Loucy (cell line): ENCODE measurements at regions not wholly inside any gene's neighbourhood (a gene's known extent, or its start where the extent isn't known, plus 50 kb on each side); places are given as distances from the start of the nearest gene placed in this dataset.

ENCODE experiments used
- H2AFZ ChIP-seq: fragments of 200-600 bp; sonication (generic); 2 replicates; pipeline ENCODE4 v1.6.0; 2016; ENCODE audit warnings: antibody characterized with exemption, mild to moderate bottlenecking, low read length, moderate library complexity
- H3F3A ChIP-seq: fragments of 200-600 bp; 2 replicates; pipeline ENCODE4 v1.6.0; 2016; ENCODE audit warnings: antibody characterized with exemption, low read depth, mild to moderate bottlenecking
- H3K27me3 ChIP-seq: fragments of 200-600 bp; sonication (generic); 2 replicates; pipeline ENCODE4 v1.6.1; 2014; ENCODE audit warnings: low read length, mild to moderate bottlenecking; ENCODE audit not compliant: insufficient read depth, poor library complexity, severe bottlenecking
- H3K36me3 ChIP-seq: fragments of 200-600 bp; sonication (generic); 2 replicates; pipeline ENCODE4 v1.6.1; 2016; ENCODE audit warnings: low read length; ENCODE audit not compliant: insufficient read depth
- H3K4me1 ChIP-seq: fragments of 200-600 bp; sonication (generic); 2 replicates; pipeline ENCODE4 v1.5.1; 2014; ENCODE audit warnings: low read length, mild to moderate bottlenecking; ENCODE audit not compliant: insufficient read depth, poor library complexity, severe bottlenecking
- H3K4me2 ChIP-seq: fragments of 200-600 bp; sonication (generic); 2 replicates; pipeline ENCODE4 v1.6.0; 2014; ENCODE audit warnings: antibody characterized with exemption, low read length, low read depth, mild to moderate bottlenecking; ENCODE audit not compliant: poor library complexity, severe bottlenecking
- H3K4me3 ChIP-seq: fragments of 200-600 bp; sonication (generic); 2 replicates; pipeline ENCODE4 v1.5.1; 2014; ENCODE audit warnings: low read length, mild to moderate bottlenecking, mixed read lengths; ENCODE audit not compliant: poor library complexity, severe bottlenecking
- H3K79me2 ChIP-seq: fragments of 200-600 bp; sonication (generic); 2 replicates; pipeline ENCODE4 v1.6.1; 2014; ENCODE audit warnings: low read length; ENCODE audit not compliant: insufficient read depth
- H3K9ac ChIP-seq: fragments of 200-600 bp; sonication (generic); 2 replicates; pipeline ENCODE4 v1.6.0; 2014; ENCODE audit warnings: mild to moderate bottlenecking, low read depth, low read length, moderate library complexity; ENCODE audit not compliant: poor library complexity, severe bottlenecking
- H3K9me2 ChIP-seq: fragments of 200-600 bp; sonication (generic); replicated peaks from 2 replicates; pipeline ENCODE4 v1.6.1; 2016; ENCODE audit warnings: low read depth, low read length, mixed read lengths
- H3K9me3 ChIP-seq: fragments of 200-600 bp; sonication (generic); 2 replicates; pipeline ENCODE4 v1.6.1; 2014; ENCODE audit warnings: mild to moderate bottlenecking, antibody characterized with exemption, low read length, low read depth; ENCODE audit not compliant: insufficient read depth
- H4K20me1 ChIP-seq: fragments of 200-600 bp; sonication (generic); 2 replicates; pipeline ENCODE4 v1.6.0; 2014; ENCODE audit warnings: antibody characterized with exemption, low read length, mild to moderate bottlenecking; ENCODE audit not compliant: insufficient read depth, poor library complexity, severe bottlenecking
- CTCF ChIP-seq: fragments of 200-600 bp; sonication (generic); conservative IDR thresholded peaks from 2 replicates; pipeline ENCODE4 v1.5.1; 2014; ENCODE audit warnings: mild to moderate bottlenecking, antibody characterized with exemption, low read length
- EZH2phosphoT487 ChIP-seq: fragments of 200-600 bp; IDR thresholded peaks from 2 replicates; pipeline ENCODE4 v1.6.1; 2018; ENCODE audit warnings: antibody characterized with exemption, mild to moderate bottlenecking, moderate library complexity, borderline replicate concordance

- Histone ChIP-seq H4K20me1 (no peaks in the 10 kb centered on the region), H3K9me2 (no peaks in the 10 kb centered on the region)
Measured at GRCh38 chr7:106457678-106458077, 172.9 kb upstream of the NAMPT start.

GRCh38 chr7:106456329-106456728 is 171.5 kb upstream of the NAMPT start:
- no peaks in the 10 kb centered on the region for H3K79me2 ChIP-seq
- no peak overlapping the region for H3K4me2 ChIP-seq
- H3K4me3 ChIP-seq, result no peak overlapping the region
- H3K27me3 ChIP-seq, result no peaks in the 10 kb centered on the region
- peaks cover 10% of the 10 kb centered on the region; the same call in 1 of the 2 replicates for H3K9me3 ChIP-seq
- H3K9me2 ChIP-seq, result no peaks in the 10 kb centered on the region
- H3K36me3 ChIP-seq, result no peaks in the 10 kb centered on the region
- no peaks in the 10 kb centered on the region for H3K4me1 ChIP-seq
- no peak overlapping the region for H2AFZ ChIP-seq
- no peak overlapping the region for H3K9ac ChIP-seq
- no peak for TF ChIP-seq EZH2phosphoT487
- no peaks in the 10 kb centered on the region for H3F3A ChIP-seq
- H4K20me1 ChIP-seq, result no peaks in the 10 kb centered on the region

More at GRCh38 chr7:106457678-106458077, 172.9 kb upstream of the NAMPT start:
- Histone ChIP-seq H2AFZ (no peak overlapping the region), H3K4me1 (no peaks in the 10 kb centered on the region), H3K36me3 (no peaks in the 10 kb centered on the region), H3K4me2 (no peak overlapping the region), H3F3A (no peaks in the 10 kb centered on the region), H3K9me3 (peaks cover 1% of the 10 kb centered on the region; the same call in 1 of the 2 replicates), H3K9ac (no peak overlapping the region), H3K79me2 (no peaks in the 10 kb centered on the region), H3K27me3 (no peaks in the 10 kb centered on the region), H3K4me3 (no peak overlapping the region)
- TF ChIP-seq EZH2phosphoT487, result no peak
- no peak for TF ChIP-seq CTCF

GRCh38 chr7:106452031-106452851 is 167.5 kb upstream of the NAMPT start:
- H3K4me1 ChIP-seq, result no peaks in the 10 kb centered on the region
- no peaks in the 10 kb centered on the region for H3F3A ChIP-seq
- no peak overlapping the region for H3K9ac ChIP-seq
- H3K79me2 ChIP-seq, result no peaks in the 10 kb centered on the region
- H3K4me2 ChIP-seq, result no peak overlapping the region
- no peaks in the 10 kb centered on the region for H3K27me3 ChIP-seq
- TF ChIP-seq EZH2phosphoT487, result no peak
- no peaks in the 10 kb centered on the region for H4K20me1 ChIP-seq
- no peaks in the 10 kb centered on the region for H3K9me2 ChIP-seq
- no peaks in the 10 kb centered on the region for H3K36me3 ChIP-seq
- H2AFZ ChIP-seq, result no peak overlapping the region
- H3K9me3 ChIP-seq, result peaks cover 10% of the 10 kb centered on the region; the same call in 1 of the 2 replicates
- H3K4me3 ChIP-seq, result no peak overlapping the region

- Histone ChIP-seq H3K9me3 (peaks cover 10% of the 10 kb centered on the region; the same call in 1 of the 2 replicates), H3K36me3 (no peaks in the 10 kb centered on the region), H3K4me1 (no peaks in the 10 kb centered on the region), H3K79me2 (no peaks in the 10 kb centered on the region), H3K4me2 (no peak overlapping the region), H4K20me1 (no peaks in the 10 kb centered on the region), H2AFZ (no peak overlapping the region), H3K4me3 (no peak overlapping the region), H3F3A (no peaks in the 10 kb centered on the region), H3K9me2 (no peaks in the 10 kb centered on the region), H3K27me3 (no peaks in the 10 kb centered on the region), H3K9ac (no peak overlapping the region)
- no peak for TF ChIP-seq EZH2phosphoT487
- no peak for TF ChIP-seq CTCF
Measured at GRCh38 chr7:106451171-106451570, 166.4 kb upstream of the NAMPT start.
